CD4-positive, alpha-beta T cell treated with Interferon alpha-2 for 1 hour (primary cell): ENCODE measurements at regions not wholly inside any gene's neighbourhood (a gene's known extent, or its start where the extent isn't known, plus 50 kb on each side); places are given as distances from the start of the nearest gene placed in this dataset.
"Not testable (repeated sequence)": the region's sequence is repeated elsewhere in the genome, so short reads cannot be mapped to it uniquely, and the experiment has no call there.

Source experiments
- DNase-seq, 2 donors: peaks; one replicate each; pipeline ENCODE4 v3.0.0-alpha.2; 2020 to 2022

GRCh38 chr6:141753180-141753579 is 379.5 kb upstream of the GJE1 start:
- DNase-seq, result no peak

GRCh38 chr6:141752677-141753076 is 380.0 kb upstream of the GJE1 start:
- DNase-seq, result no peak

DNA sequence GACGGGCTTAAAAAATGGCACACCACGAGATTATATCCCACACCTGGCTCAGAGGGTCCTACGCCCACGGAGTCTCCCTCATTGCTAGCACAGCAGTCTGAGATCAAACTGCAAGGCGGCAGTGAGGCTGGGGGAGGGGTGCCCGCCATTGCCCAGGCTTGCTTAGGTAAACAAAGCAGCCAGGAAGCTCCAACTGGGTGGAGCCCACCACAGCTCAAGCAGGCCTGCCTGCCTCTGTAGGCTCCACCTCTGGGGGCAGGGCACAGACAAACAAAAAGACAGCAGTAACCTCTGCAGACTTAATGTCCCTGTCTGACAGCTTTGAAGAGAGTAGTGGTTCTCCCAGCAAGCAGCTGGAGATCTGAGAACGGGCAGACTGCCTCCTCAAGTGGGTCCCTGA is 386.4 kb upstream of the GJE1 start:
- not testable (repeated sequence) for DNase-seq

DNA sequence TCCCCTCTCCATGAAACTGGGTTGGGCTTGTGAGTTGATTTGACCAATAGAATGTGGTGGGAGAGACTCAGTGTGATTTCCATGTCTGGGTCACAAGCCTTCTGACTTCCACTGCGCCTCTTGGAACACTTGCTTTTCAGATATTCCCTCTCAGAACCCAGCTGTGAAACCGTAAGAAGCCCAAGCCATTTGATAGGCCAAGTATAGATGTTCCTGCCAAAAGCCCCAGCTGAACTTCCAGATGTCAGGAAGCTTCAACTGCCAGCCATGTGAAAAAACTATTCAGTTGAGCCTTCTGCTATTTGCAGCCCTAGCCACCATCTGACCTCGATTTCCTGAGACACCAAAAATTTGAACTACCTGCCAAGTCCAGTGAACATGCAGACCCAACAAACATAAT is 387.8 kb upstream of the GJE1 start:
- DNase-seq, result no peak

- DNase-seq, result no peak
These were observed 388.4 kb upstream of the GJE1 start for GRCh38 chr6:141744194-141744925.

- no peak for DNase-seq
These were observed 396.6 kb upstream of the GJE1 start for GRCh38 chr6:141736104-141736503.

DNA sequence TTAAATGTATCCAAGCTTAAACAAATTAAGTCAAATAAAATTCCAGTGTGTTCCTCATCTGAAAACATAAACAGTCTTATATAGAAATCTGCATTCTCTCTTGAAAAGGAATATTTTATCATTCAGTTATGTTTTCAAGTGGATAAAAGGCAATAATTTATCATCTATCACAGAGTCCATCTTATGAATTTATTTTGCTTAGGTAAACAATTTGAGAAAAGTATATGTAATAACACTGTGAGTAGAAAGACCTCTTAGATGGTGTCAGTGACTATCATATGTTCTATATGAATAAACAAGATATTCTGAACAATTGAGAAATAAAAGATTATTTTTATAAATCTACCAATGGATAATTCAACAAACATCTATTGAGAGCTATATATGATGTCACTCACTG is 397.6 kb upstream of the GJE1 start:
- no peak for DNase-seq

DNA sequence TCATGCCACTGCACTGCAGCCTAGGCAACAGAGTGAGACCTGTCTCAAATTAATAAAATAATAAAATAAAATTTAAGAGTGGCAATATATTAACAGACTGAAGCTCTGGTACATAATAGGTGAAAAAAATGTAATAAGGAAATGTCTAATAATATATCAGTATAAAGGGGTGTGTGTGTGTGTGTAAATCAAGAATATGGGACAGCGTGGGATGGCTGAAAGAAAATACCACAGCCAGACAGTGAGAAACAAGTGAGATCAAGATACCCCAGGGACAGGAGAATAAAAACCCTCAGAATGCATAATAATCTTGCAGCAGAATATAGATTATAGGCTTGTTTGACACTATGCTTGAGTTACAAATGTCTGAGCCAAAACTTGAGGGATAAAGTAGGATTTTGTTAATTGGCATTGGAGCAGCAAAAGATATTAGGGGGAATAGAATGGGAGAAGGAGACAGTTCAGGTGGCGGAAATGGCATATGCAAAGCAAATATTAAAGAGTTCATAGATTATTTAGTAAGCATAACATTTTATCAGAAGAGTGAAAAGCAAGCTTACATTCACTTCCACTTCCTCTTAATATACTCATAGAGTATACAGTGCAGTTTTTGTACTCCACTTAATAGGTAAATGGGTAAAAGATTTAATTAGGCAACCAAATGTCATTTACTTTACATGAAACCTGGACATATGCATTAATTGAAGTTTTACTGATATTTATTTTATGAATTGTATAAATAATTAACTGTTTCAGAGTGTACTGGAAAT is 398.5 kb upstream of the GJE1 start:
- no peak for DNase-seq

DNA sequence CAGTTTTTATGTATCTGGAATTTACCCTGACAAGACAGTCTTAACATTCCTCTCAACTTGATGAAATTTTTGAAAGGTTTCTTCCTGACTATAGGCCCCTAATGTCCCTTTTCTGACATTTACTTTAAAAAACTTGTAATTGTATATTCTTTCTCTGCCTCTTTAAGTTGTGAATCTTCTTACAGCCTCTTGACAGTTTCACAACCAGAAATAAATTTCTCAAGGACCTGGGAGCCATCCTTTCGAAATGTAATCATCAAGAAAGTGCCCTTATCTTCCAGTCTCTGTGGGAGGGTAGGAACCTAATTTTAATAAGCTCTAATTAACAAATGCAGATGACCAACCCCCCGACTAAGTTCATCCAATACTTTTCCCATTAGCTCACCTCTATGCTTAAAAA is 403.6 kb upstream of the GJE1 start:
- DNase-seq, result no peak

DNA sequence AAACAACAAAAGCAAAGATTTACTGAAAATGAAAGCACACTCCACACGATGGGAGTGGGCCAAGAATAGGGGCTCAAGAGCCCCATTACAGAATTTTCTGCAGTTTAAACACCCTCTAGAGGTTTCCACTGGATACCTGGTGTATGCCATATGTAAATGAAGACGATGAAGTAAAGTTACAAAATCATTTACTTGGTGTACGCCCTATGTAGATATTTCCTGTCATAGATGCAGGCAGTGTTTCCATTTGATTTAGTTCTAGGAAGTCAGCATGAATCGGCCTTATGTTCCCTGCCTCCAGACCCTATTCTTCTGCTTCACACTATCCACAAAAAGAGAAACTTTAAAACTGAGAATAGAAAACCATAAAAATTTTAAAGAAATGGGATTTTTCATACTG is 404.4 kb upstream of the GJE1 start:
- no peak for DNase-seq

DNA sequence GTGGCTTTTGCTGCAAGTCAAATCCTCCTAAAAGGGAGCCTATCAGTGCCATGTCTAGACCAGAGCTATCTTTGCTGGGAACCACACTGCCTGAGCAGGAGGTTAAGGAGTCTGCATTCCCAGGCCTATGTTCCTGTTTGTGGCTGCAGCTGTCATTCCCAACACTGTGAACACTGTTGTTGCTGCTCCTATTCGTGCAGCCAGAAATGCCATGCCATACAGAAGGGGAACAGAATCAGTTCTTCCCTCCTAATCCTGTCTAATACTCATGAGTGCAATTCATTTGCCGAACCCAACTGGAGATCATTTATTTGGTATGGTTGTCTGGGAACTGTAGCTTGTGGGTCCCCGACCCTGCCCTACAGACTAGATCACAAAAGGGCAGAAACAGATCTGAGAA is 406.5 kb upstream of the GJE1 start:
- DNase-seq, result no peak

DNA sequence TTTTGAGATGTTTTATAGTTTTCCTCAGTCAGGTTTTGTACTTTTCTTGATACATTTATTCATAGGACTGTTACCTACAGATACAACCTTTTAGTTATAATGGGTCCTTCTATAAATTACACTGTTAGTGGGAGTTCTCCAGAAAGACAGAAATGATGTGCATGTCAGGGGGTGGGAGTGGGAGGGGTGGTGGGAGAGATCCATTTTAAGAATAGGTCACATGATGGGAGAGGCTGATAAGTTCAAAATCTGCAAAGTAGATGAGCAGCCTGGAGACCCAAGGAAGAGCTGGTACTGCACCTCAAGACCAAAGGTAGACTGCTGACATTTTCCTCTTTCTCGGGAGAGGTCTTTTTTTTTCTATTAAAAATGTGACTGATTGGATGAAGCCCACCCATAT is 408.0 kb upstream of the GJE1 start:
- no peak for DNase-seq

DNA sequence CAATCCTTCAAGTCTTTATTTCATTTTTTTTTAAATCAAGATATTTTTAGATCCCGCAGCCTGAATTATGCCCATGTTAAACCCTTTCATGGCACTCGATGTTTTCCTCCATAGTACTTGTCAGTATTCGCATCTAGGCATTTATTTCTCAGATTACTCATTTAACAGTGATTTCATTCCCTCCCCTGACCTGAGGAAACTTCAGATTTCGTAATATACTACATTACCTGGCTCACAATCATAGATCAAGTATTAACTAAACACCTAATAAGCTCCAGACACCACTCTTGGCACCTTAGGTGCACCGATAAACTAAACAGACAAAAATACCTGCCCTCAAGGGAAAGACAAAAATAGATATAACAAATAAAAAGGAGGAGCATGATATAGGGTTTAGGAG is 413.2 kb upstream of the GJE1 start:
- no peak for DNase-seq

GRCh38 chr6:141705431-141705830 is 427.3 kb upstream of the GJE1 start:
- DNase-seq, result no peak

DNA sequence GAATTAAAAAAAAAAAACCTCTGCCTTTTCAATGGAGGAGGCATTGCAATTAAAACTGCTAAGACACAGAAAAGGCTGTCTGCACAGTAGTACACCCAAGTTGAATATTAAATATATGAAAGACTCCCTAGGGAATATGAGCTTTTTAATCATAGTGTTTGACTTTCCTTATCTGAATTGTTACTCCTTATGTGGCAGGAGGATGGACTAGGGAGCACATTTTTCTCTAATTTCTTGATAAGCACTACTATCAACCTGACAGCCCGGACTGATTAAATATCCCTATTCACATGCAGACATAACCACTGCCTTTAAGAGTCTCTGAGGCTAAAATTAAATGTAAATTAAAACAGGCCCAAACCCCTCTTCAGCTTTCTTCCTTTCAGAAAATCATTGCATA is 428.6 kb upstream of the GJE1 start:
- no peak for DNase-seq

- no peak for DNase-seq
These were observed 431.0 kb upstream of the GJE1 start for GRCh38 chr6:141701732-141702131.

DNA sequence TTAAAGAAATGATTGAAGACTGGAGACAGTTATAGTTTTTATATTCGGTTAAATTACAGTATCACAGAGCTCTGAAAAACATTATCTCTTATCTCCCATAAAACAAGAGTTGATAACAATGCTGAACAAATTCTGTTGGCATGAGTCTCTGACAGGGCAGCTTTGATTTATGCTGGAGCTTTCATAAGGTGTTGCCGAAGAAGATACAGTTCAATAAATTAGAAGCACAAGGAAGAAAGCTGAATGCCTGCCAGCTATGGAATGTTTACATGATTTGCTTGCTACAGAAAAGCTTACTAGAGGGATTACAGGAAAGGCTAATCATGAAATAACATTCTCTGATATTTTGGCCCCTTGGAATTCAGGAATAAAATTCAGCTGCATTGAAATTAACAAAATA is 431.9 kb upstream of the GJE1 start:
- DNase-seq, result no peak

GRCh38 chr6:141688916-141689315 is 443.8 kb upstream of the GJE1 start:
- DNase-seq, result no peak

- no peak for DNase-seq
These were observed 447.3 kb upstream of the GJE1 start for GRCh38 chr6:141685416-141685815.

- no peak for DNase-seq
These were observed 450.3 kb upstream of the GJE1 start for GRCh38 chr6:141682391-141682790.

GRCh38 chr6:141677598-141678211 is 455.0 kb upstream of the GJE1 start:
- DNase-seq, result peak in 1 of 2 donors; percentile 48

GRCh38 chr6:141675957-141676356 is 456.8 kb upstream of the GJE1 start:
- no peak for DNase-seq

DNA sequence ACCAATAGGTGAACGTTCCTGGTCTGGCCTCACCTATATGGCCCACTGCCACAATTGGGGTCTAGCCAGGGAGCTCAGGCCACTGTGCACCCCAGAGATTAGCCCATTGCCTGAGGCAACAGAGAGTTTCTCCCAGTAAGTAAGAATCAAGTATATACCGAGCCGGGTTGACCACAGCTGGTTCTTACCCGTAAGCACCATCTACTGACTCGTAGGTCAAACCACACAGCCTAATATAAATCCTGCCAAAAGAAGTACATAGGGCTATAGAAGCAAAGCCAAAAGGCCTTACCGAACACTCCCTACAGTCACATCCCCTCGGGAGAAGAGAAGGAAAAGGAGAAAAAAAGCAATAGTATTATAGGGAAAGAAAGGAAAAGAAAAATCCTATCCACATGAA is 463.6 kb upstream of the GJE1 start:
- DNase-seq, result no peak
